Upper lobe of left lung (tissue), 6 donors: ENCODE measurements at regions not wholly inside any gene's neighbourhood (a gene's known extent, or its start where the extent isn't known, plus 50 kb on each side); places are given as distances from the start of the nearest gene placed in this dataset.
"Not testable (repeated sequence)": the region's sequence is repeated elsewhere in the genome, so short reads cannot be mapped to it uniquely, and the experiment has no call there.

Experiments
- ATAC-seq, 2 donors: fragments of 200-7000 bp; cut with Tn5 transposase; one replicate each; pipeline ENCODE4 v1.9.1; 2022; ENCODE audit warnings: mild to moderate bottlenecking in 2 of 2, moderate library complexity in 2 of 2; ENCODE audit not compliant: low FRiP score in 2 of 2
- DNase-seq, 2 donors: peaks; one replicate each; pipeline ENCODE4 v3.0.0-alpha.2; 2019 to 2020
- H3K27ac ChIP-seq, 4 donors: fragments of 200-600 bp; sonication (generic); one replicate each; pipeline ENCODE4 v1.5.1; 2016 to 2019
- H3K27me3 ChIP-seq, 4 donors: fragments of 200-600 bp; sonication (generic); one replicate each; pipeline ENCODE4 v1.5.1; 2017 to 2019
- H3K36me3 ChIP-seq, 4 donors: fragments of 200-600 bp; sonication (generic); one replicate each; pipeline ENCODE4 v1.5.1; 2016 to 2019
- H3K4me1 ChIP-seq, 4 donors: fragments of 200-600 bp; sonication (generic); one replicate each; pipeline ENCODE4 v1.5.1; 2018 to 2019
- H3K4me3 ChIP-seq, 4 donors: fragments of 200-600 bp; sonication (generic); one replicate each; pipeline ENCODE4 v1.5.1; 2017 to 2019; ENCODE audit warnings: mild to moderate bottlenecking in 2 of 4, moderate library complexity in 1 of 4
- H3K9me3 ChIP-seq, 4 donors: fragments of 200-600 bp; sonication (generic); one replicate each; pipeline ENCODE4 v1.5.1; 2018 to 2019
- EP300 ChIP-seq, 4 donors: sonication (generic); formaldehyde crosslinking; IDR thresholded peaks; one replicate each; pipeline ENCODE4 v1.5.1; 2017; ENCODE audit warnings: antibody characterized with exemption in 4 of 4, control low read depth in 2 of 4
- POLR2A ChIP-seq, 4 donors: fragments of 450-650 bp; IDR thresholded peaks; one replicate each; pipeline ENCODE4 v1.5.1; 2016 to 2017; ENCODE audit warnings: antibody characterized with exemption in 4 of 4, mild to moderate bottlenecking in 2 of 4
- POLR2AphosphoS5 ChIP-seq, 2 donors: sonication (generic); formaldehyde crosslinking; IDR thresholded peaks; one replicate each; pipeline ENCODE4 v1.5.1; 2017; ENCODE audit warnings: antibody characterized with exemption in 2 of 2
- WGBS, 2 donors: methylation state at CpG; one replicate each; pipeline ENCODE4 v1.1.5; 2017 to 2018; 5-methylcytosine and 5-hydroxymethylcytosine counted together
- TF ChIP-seq, protein P1 (sequence below), 6 experiments: fragments of 450-650 bp in 4 of 6; fragments of 200-600 bp in 2 of 6; sonication (generic) in 2 of 6; IDR thresholded peaks; one replicate each; pipeline ENCODE4 v1.5.1; 2016 to 2019; ENCODE audit warnings: antibody characterized with exemption in 6 of 6
- donor health status: DM: no; HTN: no; CAD: no; lungs with moderate emphysema.
- donor health status: DM: no; HTN: yes; CAD: no; lungs with severe emphysema.

GRCh38 chr2:189347540-189347939 is 93.7 kb upstream of the WDR75 start:
- ATAC-seq: peak in 1 of 2 donors; percentile 82
- WGBS, 2 donors: 33 to 41% methylated on average over 1 of the region's 1 CpG

DNA sequence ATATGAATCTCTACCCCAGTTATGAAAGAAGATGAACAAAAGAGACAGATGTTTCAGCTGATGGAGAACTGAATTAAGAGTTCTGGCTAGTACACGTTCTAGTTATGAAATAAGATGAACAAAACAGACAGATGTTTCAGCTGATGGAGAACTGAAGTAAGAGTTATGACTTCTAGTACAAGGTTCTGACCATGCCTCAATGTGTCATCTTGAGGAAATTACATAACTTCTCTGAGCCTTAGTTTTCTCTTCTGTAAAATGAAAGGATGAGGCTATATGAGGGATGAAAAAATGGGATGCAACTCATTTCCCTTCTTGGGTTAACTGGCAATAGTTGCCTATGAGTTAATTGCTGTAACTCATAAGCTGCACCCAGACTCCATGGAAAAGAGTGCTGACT is 92.9 kb upstream of the WDR75 start:
- ATAC-seq: peak in 1 of 2 donors; percentile 29
- DNase-seq: no peak
- H3K36me3 ChIP-seq: no peaks in the 10 kb centered on the region
- no peaks in the 10 kb centered on the region for H3K27me3 ChIP-seq
- H3K9me3 ChIP-seq: no peaks in the 10 kb centered on the region
- no peaks in the 10 kb centered on the region for H3K4me1 ChIP-seq
- 60 to 68% methylated on average over 1 of the region's 1 CpG for WGBS, 2 donors
- H3K4me3 ChIP-seq: no peak overlapping the region
- TF ChIP-seq POLR2AphosphoS5 (IDR thresholded peaks at IDR 0.05): no peak
- TF ChIP-seq, protein P1, sequence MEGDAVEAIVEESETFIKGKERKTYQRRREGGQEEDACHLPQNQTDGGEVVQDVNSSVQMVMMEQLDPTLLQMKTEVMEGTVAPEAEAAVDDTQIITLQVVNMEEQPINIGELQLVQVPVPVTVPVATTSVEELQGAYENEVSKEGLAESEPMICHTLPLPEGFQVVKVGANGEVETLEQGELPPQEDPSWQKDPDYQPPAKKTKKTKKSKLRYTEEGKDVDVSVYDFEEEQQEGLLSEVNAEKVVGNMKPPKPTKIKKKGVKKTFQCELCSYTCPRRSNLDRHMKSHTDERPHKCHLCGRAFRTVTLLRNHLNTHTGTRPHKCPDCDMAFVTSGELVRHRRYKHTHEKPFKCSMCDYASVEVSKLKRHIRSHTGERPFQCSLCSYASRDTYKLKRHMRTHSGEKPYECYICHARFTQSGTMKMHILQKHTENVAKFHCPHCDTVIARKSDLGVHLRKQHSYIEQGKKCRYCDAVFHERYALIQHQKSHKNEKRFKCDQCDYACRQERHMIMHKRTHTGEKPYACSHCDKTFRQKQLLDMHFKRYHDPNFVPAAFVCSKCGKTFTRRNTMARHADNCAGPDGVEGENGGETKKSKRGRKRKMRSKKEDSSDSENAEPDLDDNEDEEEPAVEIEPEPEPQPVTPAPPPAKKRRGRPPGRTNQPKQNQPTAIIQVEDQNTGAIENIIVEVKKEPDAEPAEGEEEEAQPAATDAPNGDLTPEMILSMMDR (IDR thresholded peaks at IDR 0.05): no peak
- no peak for TF ChIP-seq POLR2A (IDR thresholded peaks at IDR 0.05)
- TF ChIP-seq EP300 (IDR thresholded peaks at IDR 0.05): no peak
- peak overlapping the region in 1 of 4 donors; percentile 1 for H3K27ac ChIP-seq

More at GRCh38 chr2:189347540-189347939, 93.7 kb upstream of the WDR75 start:
- Histone ChIP-seq H3K27ac (peak overlapping the region in 1 of 4 donors; percentile 1), H3K4me3 (no peak overlapping the region), H3K36me3 (no peaks in the 10 kb centered on the region), H3K4me1 (no peaks in the 10 kb centered on the region), H3K27me3 (no peaks in the 10 kb centered on the region), H3K9me3 (no peaks in the 10 kb centered on the region)
- DNase-seq: no peak
- TF ChIP-seq EP300 (IDR thresholded peaks at IDR 0.05) (no peak), POLR2A (IDR thresholded peaks at IDR 0.05) (no peak), POLR2AphosphoS5 (IDR thresholded peaks at IDR 0.05) (no peak)
- TF ChIP-seq, protein P1 (IDR thresholded peaks at IDR 0.05): no peak

- TF ChIP-seq POLR2A (IDR thresholded peaks at IDR 0.05): no peak
- TF ChIP-seq EP300 (IDR thresholded peaks at IDR 0.05): peak in 1 of 4 donors; percentile 45
- no peak for TF ChIP-seq POLR2AphosphoS5 (IDR thresholded peaks at IDR 0.05)
- TF ChIP-seq, protein P1 (IDR thresholded peaks at IDR 0.05): no peak
- Histone ChIP-seq H3K27me3 (no peaks in the 10 kb centered on the region), H3K9me3 (no peaks in the 10 kb centered on the region), H3K4me1 (no peaks in the 10 kb centered on the region), H3K36me3 (no peaks in the 10 kb centered on the region), H3K4me3 (no peak overlapping the region), H3K27ac (peak overlapping the region in 2 of 4 donors; percentile 2 to 10)
- DNase-seq (no peak), ATAC-seq (peak; percentile 67 to 84)
- WGBS, 2 donors: 30 to 33% methylated on average over 3 of the region's 3 CpGs
These were observed 90.6 kb upstream of the WDR75 start for GRCh38 chr2:189350540-189351209.

GRCh38 chr2:189351933-189352332 is 89.3 kb upstream of the WDR75 start:
- 93 to 94% methylated on average over 1 of the region's 1 CpG for WGBS, 2 donors
- not testable (repeated sequence) for H3K27ac ChIP-seq, H3K27me3 ChIP-seq, DNase-seq, H3K9me3 ChIP-seq, H3K4me1 ChIP-seq, H3K36me3 ChIP-seq, ATAC-seq, H3K4me3 ChIP-seq

DNA sequence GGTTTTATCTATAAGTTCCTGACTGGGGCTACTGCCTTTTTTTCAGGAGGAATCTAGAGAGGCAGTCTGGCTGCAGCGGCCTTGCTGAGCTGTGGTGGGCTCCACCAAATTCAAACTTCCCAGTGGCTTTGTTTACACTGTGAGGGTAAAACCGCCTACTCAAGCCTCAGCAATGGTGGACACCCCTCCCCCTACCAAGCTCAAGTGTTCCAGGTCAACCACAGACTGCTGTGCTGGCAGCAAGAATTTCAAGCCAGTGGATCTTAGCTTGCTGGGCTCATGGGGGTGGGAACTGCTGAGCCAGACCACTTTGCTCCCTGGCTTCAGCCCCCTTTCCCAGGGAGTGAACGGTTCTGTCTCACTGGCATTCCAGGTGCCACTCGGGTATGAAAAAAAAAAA is 83.9 kb upstream of the WDR75 start:
- H3K4me1 ChIP-seq, ATAC-seq, H3K4me3 ChIP-seq, H3K36me3 ChIP-seq, H3K27ac ChIP-seq, H3K27me3 ChIP-seq, DNase-seq, H3K9me3 ChIP-seq: not testable (repeated sequence)
- 78 to 89% methylated on average over 4 of the region's 4 CpGs for WGBS, 2 donors

GRCh38 chr2:189360861-189361260 is 80.4 kb upstream of the WDR75 start:
- DNase-seq: no peak
- H3K4me3 ChIP-seq: no peak overlapping the region
- WGBS, 2 donors: 64 to 69% methylated on average over 1 of the region's 1 CpG
- no peak for ATAC-seq
- H3K4me1 ChIP-seq: no peaks in the 10 kb centered on the region
- no peak overlapping the region for H3K27ac ChIP-seq
- TF ChIP-seq EP300 (IDR thresholded peaks at IDR 0.05) (no peak), POLR2AphosphoS5 (IDR thresholded peaks at IDR 0.05) (no peak), POLR2A (IDR thresholded peaks at IDR 0.05) (no peak)
- TF ChIP-seq, protein P1 (IDR thresholded peaks at IDR 0.05): no peak
- H3K36me3 ChIP-seq: no peaks in the 10 kb centered on the region
- no peaks in the 10 kb centered on the region for H3K9me3 ChIP-seq
- H3K27me3 ChIP-seq: no peaks in the 10 kb centered on the region
